Fibroblast of lung (primary cell): ENCODE measurements at regions not wholly inside any gene's neighbourhood (a gene's known extent, or its start where the extent isn't known, plus 50 kb on each side); places are given as distances from the start of the nearest gene placed in this dataset.

Source experiments
- CTCF ChIP-seq, 2 donors: IDR thresholded peaks in 1 of 2; conservative IDR thresholded peaks in 1 of 2; 1 replicate in 1 of 2; 2 replicates in 1 of 2; pipeline ENCODE4 v1.5.1; 2011 to 2012; ENCODE audit warnings: low read length in 2 of 2, control low read depth in 1 of 2, inconsistent platforms in 1 of 2, low read depth in 1 of 2, mild to moderate bottlenecking in 1 of 2
- EZH2 ChIP-seq: IDR thresholded peaks from 2 replicates; pipeline ENCODE4 v1.5.1; 2012; ENCODE audit warnings: low read length, control low read depth, mild to moderate bottlenecking; ENCODE audit errors: missing control alignments

DNA sequence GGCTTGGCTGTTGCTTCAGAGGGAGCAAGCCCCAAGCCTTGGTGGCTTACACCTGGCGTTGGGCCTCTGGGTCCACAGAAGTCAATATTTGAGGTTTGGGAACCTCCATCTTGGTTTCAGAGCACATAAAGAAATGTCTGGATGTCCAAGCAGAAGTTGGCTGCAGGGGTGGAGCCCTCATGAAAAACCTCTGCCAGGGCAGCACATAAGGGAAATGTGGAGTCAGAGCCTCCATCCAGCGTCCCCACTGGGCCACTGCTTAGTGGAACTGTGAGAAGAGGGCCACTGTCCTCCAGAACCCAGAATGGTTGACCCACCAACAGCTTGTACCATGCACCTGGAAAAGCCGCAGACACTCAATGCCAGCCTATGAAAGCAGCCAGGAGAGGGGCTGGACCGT lies 573.5 kb upstream of the ZWINT start:
- TF ChIP-seq CTCF (conservative IDR thresholded peaks at IDR 0.05 in 1 of 2, IDR thresholded peaks at IDR 0.05 in 1 of 2; ENCODE audit: low read depth in 1 of 2, low read length in 2 of 2) (no peak), EZH2 (no peak)
